CD4-positive, alpha-beta T cell treated with Interleukin-12 subunit alpha and Interleukin-12 subunit beta, for 1 hour (primary cell): ENCODE measurements at regions not wholly inside any gene's neighbourhood (a gene's known extent, or its start where the extent isn't known, plus 50 kb on each side); places are given as distances from the start of the nearest gene placed in this dataset.
"Not testable (repeated sequence)": the region's sequence is repeated elsewhere in the genome, so short reads cannot be mapped to it uniquely, and the experiment has no call there.

Experiments used
- DNase-seq: peaks from one replicate; pipeline ENCODE4 v3.0.0-alpha.2; 2020

- not testable (repeated sequence) for DNase-seq
Measured at GRCh38 chr12:116327992-116328391, 50.5 kb upstream of the MED13L start.

DNA sequence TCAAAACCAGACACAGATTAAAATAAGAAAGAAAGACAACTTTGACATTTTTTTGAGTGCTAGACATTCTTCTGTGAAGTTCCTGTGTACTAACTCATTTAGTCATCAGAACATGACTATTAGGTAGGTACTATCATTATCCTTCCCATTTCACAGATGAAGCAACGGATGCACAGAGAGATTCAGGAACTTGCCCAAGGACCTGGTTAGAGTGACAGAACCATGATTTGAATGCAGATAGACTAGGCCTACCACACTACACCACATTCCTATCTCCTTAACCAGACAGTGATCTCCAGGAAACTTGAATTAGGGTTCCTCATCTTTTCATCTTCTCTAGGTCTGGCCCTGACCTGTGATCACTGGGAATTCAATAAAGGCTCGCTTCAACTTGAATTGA is 54.4 kb upstream of the MED13L start:
- no peak for DNase-seq

GRCh38 chr12:116332705-116333380 is 55.4 kb upstream of the MED13L start:
- no peak for DNase-seq

DNA sequence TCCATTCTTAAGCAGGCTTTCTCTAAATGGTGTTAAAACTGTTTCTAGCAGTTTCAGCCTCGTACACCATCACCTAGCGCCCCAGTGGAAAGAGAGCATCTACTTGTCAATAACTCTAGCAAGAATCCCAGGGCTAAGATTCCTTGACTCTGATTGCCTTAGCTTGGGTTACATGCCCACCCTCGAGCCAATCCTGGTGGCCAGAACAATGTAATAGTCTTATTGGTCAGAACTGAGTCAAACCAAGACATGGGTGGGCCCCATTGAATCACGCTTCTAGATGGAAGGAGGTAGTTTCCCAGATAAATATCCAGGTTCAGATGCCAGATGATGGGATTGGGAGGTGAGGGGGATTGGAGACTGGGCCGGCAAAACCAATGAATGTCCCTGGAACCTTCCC is 55.9 kb upstream of the MED13L start:
- DNase-seq, result no peak

GRCh38 chr12:116336542-116337065 is 59.1 kb upstream of the MED13L start:
- DNase-seq, result peak; percentile 29

DNA sequence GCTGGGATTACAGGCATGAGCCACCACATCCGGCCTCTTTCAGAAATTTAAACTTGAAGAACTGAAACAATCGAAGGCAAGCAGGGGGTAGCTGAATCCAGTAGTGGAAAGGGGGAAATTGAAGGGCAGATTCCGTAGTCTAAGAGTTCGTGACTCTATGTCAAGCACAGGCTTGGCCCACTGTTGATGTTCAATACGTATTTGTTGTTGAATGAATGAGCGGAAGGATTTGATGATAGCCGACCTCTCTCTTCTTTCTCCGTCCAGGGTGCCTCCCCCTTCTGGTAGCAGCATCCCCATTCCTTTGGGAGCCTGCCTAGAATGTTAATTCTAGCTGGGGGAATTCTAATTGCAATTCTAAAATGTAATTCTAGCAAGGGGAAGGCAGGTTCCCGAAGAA is 59.8 kb upstream of the MED13L start:
- no peak for DNase-seq

DNA sequence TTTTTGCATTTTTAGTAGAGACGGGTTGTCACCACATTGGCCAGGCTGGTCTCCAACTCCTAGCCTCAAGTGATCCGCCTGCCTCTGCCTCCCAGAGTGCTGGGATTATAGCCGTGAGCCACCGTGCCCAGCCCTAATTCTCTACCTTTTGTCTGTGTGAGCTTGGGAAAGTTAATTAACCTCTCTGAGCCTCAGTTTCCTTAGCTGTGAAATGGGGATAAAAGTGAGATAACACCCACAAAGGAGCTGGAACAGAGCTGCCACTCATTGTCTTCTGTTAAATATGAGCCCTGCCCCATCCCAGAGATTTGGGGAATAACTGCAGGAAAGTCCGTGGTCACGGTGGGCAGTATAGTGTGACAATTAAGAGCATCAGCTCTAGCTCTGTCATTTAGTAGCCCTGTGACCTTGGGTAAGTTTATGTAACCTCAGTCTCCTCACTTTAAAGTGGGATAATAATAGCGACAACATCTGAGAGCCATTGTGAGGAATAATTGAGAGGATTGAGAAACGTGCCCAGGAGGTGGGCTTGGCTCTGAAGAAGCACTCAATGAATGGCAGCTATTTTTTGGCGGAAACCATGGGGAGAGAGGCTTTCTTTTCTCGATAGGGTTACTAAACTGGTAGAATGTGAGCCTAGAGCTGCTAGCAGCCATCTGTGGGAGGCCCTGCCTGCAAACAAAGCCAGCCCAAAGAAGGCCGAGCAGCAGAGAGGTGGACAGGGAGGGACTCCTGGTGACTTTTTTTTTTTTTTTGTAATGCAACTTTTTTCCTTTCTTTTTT is 60.8 kb upstream of the MED13L start:
- no peak for DNase-seq

- DNase-seq, result no peak
Measured at GRCh38 chr12:116339062-116339461, 61.6 kb upstream of the MED13L start.

GRCh38 chr12:116339800-116340371 is 62.4 kb upstream of the MED13L start:
- no peak for DNase-seq

DNA sequence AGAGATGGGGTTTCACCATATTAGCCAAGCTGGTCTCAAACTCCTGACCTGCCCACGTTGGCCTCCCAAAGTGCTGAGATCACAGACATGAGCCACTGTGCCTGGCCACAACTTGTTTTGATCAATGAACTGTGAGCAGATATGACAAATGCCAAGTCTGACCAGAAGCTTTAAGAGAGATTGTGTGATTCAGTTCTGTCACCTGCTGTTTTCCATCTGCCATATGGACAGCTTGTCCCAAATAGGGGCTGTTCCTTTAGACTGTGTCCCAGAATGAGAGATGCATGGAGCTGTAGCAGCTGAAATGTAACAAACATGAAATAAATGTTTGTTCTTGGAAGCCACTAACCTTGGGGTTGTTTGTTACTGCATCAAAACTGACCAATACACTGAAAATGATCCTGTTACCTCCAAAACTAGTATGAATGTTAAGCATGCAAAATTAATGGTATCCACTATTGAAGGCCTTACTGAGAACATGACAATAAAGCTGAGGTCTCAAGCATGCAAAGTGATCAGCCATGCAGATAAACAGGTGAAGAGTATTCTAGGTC is 65.9 kb upstream of the MED13L start:
- DNase-seq, result no peak

DNA sequence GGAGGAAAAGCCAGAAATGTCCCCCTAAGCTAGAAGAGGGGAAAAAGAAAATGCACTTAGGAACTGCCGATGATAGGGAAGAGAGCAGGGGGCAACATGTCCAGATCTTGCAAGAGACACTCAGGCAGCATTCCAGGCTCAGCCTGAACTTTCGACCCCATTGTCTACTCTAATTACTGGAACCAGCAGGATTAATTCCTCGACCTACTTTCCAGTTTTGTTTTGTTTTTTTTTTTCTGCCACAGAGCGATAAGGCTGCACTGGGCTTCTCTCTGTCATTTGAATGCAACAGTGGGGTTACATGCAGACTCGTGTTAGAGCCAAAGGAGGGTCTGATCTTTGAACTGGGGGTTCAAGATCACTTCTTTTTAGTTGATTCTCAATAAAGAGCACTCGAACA is 68.7 kb upstream of the MED13L start:
- DNase-seq, result no peak

GRCh38 chr12:116346741-116347140 is 69.2 kb upstream of the MED13L start:
- no peak for DNase-seq

DNA sequence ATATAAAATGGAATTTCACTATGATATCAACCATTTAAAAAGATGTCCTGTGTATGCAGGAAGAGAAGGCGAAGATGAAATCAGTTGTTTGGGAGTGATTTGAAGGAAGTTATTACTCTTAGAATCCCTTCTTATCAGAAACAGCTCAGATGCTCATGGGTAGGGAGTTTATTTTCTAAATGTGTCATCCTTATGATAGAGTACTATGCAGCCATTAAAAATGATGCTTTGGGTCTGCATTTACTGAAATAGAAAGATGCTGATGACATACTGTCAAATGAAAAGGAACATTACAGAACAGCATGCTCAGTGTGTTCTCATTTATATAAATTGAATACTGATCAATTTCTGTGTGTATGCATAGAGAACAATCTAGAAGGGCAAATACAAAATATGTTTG is 69.8 kb upstream of the MED13L start:
- no peak for DNase-seq

DNA sequence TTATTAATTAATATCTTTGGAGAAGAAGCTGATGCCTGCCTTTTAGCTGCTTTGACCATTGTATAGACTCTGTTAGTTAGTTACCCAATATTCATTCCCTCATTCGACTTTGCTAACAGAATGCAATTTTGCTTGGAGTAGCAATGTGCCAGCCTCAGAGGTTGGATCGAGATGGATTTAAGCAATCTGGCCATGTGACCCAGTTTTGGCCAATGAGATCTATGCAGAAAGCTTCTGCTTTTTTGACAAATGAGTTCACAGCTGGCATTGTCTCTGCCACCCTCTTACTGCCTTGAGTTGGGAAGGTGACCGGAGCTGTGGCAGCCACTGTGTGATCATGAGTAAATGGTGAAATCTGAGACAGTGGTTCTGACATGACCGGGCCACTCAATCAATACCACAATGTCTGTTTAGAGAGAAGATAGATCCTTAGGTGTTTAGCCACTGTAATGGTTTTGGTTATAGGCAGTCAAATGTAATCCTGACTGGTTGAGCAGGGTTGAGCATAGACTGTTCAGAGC is 74.9 kb upstream of the MED13L start:
- no peak for DNase-seq

- DNase-seq, result no peak
Measured at GRCh38 chr12:116353958-116354357, 76.5 kb upstream of the MED13L start.

- DNase-seq, result no peak
Measured at GRCh38 chr12:116354534-116354933, 77.0 kb upstream of the MED13L start.

DNA sequence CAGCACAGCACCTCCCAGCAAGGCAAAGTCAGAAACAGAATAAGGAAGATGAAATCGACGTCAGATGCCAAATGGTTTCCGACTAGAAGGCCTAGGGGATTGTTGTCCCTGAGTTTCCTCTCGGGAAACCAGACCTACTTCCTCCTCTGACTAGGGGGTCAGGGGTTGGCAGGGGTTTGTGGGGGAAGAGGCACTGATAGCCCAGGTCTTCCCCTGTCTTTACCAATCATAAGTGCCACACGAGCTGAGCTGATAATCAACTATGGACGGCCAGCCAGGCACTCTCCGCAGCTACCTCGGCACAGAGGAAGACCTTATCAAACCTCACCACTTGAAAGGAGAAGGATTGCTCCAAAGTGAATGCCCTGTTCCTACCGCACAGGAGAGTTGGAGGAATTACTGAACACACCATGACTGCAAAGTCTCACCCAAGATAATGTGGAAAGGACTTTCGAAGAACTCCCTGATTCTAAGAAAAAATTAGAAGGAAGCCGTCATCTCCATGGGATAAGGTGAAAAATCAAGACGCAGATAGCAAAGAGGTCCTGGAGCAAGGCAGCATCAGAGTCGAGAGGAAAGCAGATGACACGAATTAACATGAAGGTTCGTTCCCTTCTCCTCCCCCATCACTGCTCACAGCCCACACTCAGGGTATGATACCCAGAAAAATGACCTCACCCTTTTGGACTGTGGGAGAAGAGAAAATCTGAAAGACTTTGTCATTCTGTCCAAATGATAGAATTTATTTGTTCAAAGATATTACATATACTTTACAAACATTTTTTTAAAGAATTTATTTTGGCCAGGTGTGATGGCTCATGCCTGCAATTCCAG is 77.7 kb upstream of the MED13L start:
- DNase-seq, result no peak

DNA sequence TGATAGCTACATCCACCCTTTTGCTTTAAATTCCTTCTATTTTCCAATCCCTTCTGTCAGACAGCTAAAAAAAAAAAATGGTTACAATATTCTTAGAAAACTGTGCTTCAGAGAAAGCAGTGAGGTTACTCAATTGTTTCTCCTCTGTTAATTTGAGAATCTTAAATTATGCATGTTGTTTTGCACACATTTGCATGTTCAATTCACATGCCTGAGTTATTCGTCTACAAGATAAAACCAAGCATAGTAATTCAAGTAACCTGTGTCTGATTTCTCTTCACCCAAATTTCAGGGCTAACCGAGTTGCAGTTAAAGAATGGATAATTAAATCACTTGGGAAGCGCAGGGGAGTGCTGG is 81.0 kb upstream of the MED13L start:
- no peak for DNase-seq

DNA sequence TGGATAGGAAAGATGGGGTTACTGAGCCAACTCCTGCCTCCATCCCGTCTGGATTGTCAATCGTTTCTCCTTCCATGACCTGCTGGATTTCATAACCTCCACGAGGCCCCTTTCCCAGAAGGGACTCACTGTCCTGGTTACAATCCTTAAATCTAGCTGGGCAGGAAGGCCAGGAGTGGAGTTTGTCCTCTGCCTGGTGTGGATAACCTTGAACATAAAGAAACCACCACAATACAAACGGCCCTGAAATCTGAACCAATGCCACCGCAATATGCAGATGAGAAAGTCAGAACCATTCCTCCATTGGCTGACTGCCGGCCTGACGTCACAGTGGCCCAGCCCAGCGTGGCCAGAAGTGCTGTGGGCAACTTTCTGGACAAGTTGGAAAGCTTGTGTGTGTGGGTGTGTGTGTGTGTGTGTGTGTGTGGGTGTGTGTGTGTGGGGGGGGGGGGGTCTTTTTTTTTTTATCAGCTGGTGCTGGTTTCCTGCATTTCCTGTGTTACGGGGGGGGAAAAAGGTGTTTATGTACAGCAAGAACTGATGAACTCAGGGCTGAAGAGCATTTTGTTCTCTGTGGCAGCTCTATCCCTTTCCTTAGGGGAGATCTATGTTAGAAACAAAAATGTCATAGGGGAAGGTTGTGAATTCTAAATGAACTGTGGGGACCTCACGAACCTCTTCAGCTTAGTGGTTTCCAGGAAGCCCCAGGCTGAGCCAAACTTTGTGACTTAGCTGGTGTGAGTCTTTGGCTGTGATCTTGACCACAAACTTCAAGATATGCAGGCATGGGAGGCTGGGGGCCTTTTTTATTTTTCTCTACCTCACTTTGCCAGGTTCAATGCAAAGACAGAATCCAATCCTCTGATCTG is 81.6 kb upstream of the MED13L start:
- DNase-seq, result peak; percentile 73

- DNase-seq, result no peak
Measured at GRCh38 chr12:116360579-116361413, 83.3 kb upstream of the MED13L start.
